IPS-15b (cell line): ENCODE measurements at regions not wholly inside any gene's neighbourhood (a gene's known extent, or its start where the extent isn't known, plus 50 kb on each side); places are given as distances from the start of the nearest gene placed in this dataset.
"Not testable (repeated sequence)": the region's sequence is repeated elsewhere in the genome, so short reads cannot be mapped to it uniquely, and the experiment has no call there.

Experiments used
- H3K27me3 ChIP-seq: one replicate; pipeline ENCODE4 v1.6.1; 2013; ENCODE audit warnings: low read length; ENCODE audit not compliant: control insufficient read depth, insufficient read depth
- H3K36me3 ChIP-seq: one replicate; pipeline ENCODE4 v1.6.1; 2013; ENCODE audit warnings: low read length; ENCODE audit not compliant: control insufficient read depth, insufficient read depth
- H3K4me1 ChIP-seq: one replicate; pipeline ENCODE4 v1.6.1; 2013; ENCODE audit warnings: mild to moderate bottlenecking, low read length; ENCODE audit not compliant: control insufficient read depth, insufficient read depth
- H3K4me3 ChIP-seq: one replicate; pipeline ENCODE4 v1.5.1; 2013; ENCODE audit warnings: low read depth, low read length
- H3K9ac ChIP-seq: one replicate; pipeline ENCODE4 v1.6.1; 2013; ENCODE audit warnings: low read depth, mild to moderate bottlenecking, low read length
- H3K9me3 ChIP-seq: one replicate; pipeline ENCODE4 v1.6.1; 2013; ENCODE audit warnings: mild to moderate bottlenecking, low read length; ENCODE audit not compliant: control insufficient read depth, insufficient read depth

- Histone ChIP-seq H3K9ac (no peak overlapping the region), H3K36me3 (no peaks in the 10 kb centered on the region), H3K4me1 (peaks cover 7% of the 10 kb centered on the region), H3K4me3 (no peak overlapping the region), H3K27me3 (no peaks in the 10 kb centered on the region), H3K9me3 (no peaks in the 10 kb centered on the region)
Measured at GRCh38 chr6:134675110-134676054, 274.5 kb downstream of the ALDH8A1 start.

- H3K9ac ChIP-seq, result no peak overlapping the region
- no peak overlapping the region for H3K4me3 ChIP-seq
- H3K9me3 ChIP-seq, result no peaks in the 10 kb centered on the region
- H3K27me3 ChIP-seq, result no peaks in the 10 kb centered on the region
- H3K36me3 ChIP-seq, result no peaks in the 10 kb centered on the region
- peaks cover 7% of the 10 kb centered on the region for H3K4me1 ChIP-seq
Measured at GRCh38 chr6:134674562-134674961, 275.3 kb downstream of the ALDH8A1 start.

GRCh38 chr6:134669485-134669884, 280.4 kb downstream of the ALDH8A1 start:
- no peaks in the 10 kb centered on the region for H3K36me3 ChIP-seq
- no peaks in the 10 kb centered on the region for H3K4me1 ChIP-seq
- H3K27me3 ChIP-seq, result no peaks in the 10 kb centered on the region
- no peaks in the 10 kb centered on the region for H3K9me3 ChIP-seq
- no peak overlapping the region for H3K9ac ChIP-seq
- no peak overlapping the region for H3K4me3 ChIP-seq

GRCh38 chr6:134667111-134667510, 282.8 kb downstream of the ALDH8A1 start:
- Histone ChIP-seq H3K36me3 (no peaks in the 10 kb centered on the region), H3K27me3 (no peaks in the 10 kb centered on the region), H3K4me1 (no peaks in the 10 kb centered on the region), H3K9me3 (no peaks in the 10 kb centered on the region), H3K9ac (no peak overlapping the region), H3K4me3 (no peak overlapping the region)

- Histone ChIP-seq H3K9me3 (no peaks in the 10 kb centered on the region), H3K36me3 (no peaks in the 10 kb centered on the region), H3K9ac (no peak overlapping the region), H3K4me3 (no peak overlapping the region), H3K4me1 (no peaks in the 10 kb centered on the region), H3K27me3 (no peaks in the 10 kb centered on the region)
Measured at GRCh38 chr6:134666125-134666524, 283.8 kb downstream of the ALDH8A1 start.

GRCh38 chr6:134665029-134665723, 284.7 kb downstream of the ALDH8A1 start:
- Histone ChIP-seq H3K9ac (no peak overlapping the region), H3K27me3 (no peaks in the 10 kb centered on the region)

GRCh38 chr6:134663800-134664535, 285.9 kb downstream of the ALDH8A1 start:
- Histone ChIP-seq H3K36me3 (no peaks in the 10 kb centered on the region), H3K4me1 (no peaks in the 10 kb centered on the region), H3K9me3 (no peaks in the 10 kb centered on the region), H3K4me3 (no peak overlapping the region), H3K27me3 (no peaks in the 10 kb centered on the region), H3K9ac (no peak overlapping the region)

More at GRCh38 chr6:134665029-134665723, 284.7 kb downstream of the ALDH8A1 start:
- no peaks in the 10 kb centered on the region for H3K36me3 ChIP-seq
- no peak overlapping the region for H3K4me3 ChIP-seq
- no peaks in the 10 kb centered on the region for H3K9me3 ChIP-seq
- no peaks in the 10 kb centered on the region for H3K4me1 ChIP-seq

GRCh38 chr6:134663356-134663755, 286.5 kb downstream of the ALDH8A1 start:
- no peaks in the 10 kb centered on the region for H3K27me3 ChIP-seq
- no peaks in the 10 kb centered on the region for H3K36me3 ChIP-seq
- no peaks in the 10 kb centered on the region for H3K4me1 ChIP-seq
- H3K9me3 ChIP-seq, result no peaks in the 10 kb centered on the region
- H3K4me3 ChIP-seq, result no peak overlapping the region
- no peak overlapping the region for H3K9ac ChIP-seq

- no peaks in the 10 kb centered on the region for H3K9me3 ChIP-seq
Measured at GRCh38 chr6:134662077-134662700, 287.7 kb downstream of the ALDH8A1 start.

GRCh38 chr6:134659885-134660284, 290.0 kb downstream of the ALDH8A1 start:
- H3K9ac ChIP-seq, H3K9me3 ChIP-seq, H3K27me3 ChIP-seq, H3K4me3 ChIP-seq, H3K36me3 ChIP-seq, H3K4me1 ChIP-seq: not testable (repeated sequence)

More at GRCh38 chr6:134662077-134662700, 287.7 kb downstream of the ALDH8A1 start:
- Histone ChIP-seq H3K27me3 (no peaks in the 10 kb centered on the region), H3K36me3 (no peaks in the 10 kb centered on the region), H3K4me1 (no peaks in the 10 kb centered on the region), H3K4me3 (no peak overlapping the region), H3K9ac (no peak overlapping the region)

GRCh38 chr6:134658596-134658995, 291.3 kb downstream of the ALDH8A1 start:
- no peak overlapping the region for H3K9ac ChIP-seq

More at GRCh38 chr6:134658596-134658995, 291.3 kb downstream of the ALDH8A1 start:
- Histone ChIP-seq H3K4me1 (no peaks in the 10 kb centered on the region), H3K36me3 (no peaks in the 10 kb centered on the region), H3K27me3 (no peaks in the 10 kb centered on the region), H3K4me3 (no peak overlapping the region), H3K9me3 (no peaks in the 10 kb centered on the region)
